BLaER1 treated with 17β-estradiol and CSF1 and Interleukin-3, amounts not matched to agents 10 nM and 100 nM (cell line): ENCODE measurements at regions not wholly inside any gene's neighbourhood (a gene's known extent, or its start where the extent isn't known, plus 50 kb on each side); places are given as distances from the start of the nearest gene placed in this dataset.

Source experiments
- H3K27ac ChIP-seq, 11 experiments: shearing (Covaris generic); formaldehyde crosslinking; 2 replicates each; pipeline ENCODE4 v1.8.1; 2022
- H3K27me3 ChIP-seq, 11 experiments: shearing (Covaris generic); formaldehyde crosslinking; 2 replicates each; pipeline ENCODE4 v1.8.1; 2022
- H3K36me3 ChIP-seq, 11 experiments: shearing (Covaris generic); formaldehyde crosslinking; 2 replicates each; pipeline ENCODE4 v1.8.1; 2022
- H3K4me1 ChIP-seq, 10 experiments: shearing (Covaris generic); formaldehyde crosslinking; 2 replicates each; pipeline ENCODE4 v1.8.1; 2022
- H3K4me2 ChIP-seq, 11 experiments: shearing (Covaris generic); formaldehyde crosslinking; 2 replicates each; pipeline ENCODE4 v1.8.1; 2022
- H3K4me3 ChIP-seq, 10 experiments: shearing (Covaris generic); formaldehyde crosslinking; 2 replicates each; pipeline ENCODE4 v1.8.1; 2022
- H3K9ac ChIP-seq, 11 experiments: shearing (Covaris generic); formaldehyde crosslinking; 2 replicates each; pipeline ENCODE4 v1.8.1; 2022
- H3K9me3 ChIP-seq, 11 experiments: shearing (Covaris generic); formaldehyde crosslinking; replicated peaks in 1 of 11; 2 replicates each; pipeline ENCODE4 v1.8.1; 2022
- H4K20me1 ChIP-seq, 11 experiments: shearing (Covaris generic); formaldehyde crosslinking; 2 replicates each; pipeline ENCODE4 v1.8.1; 2022
- Cebpa-rat ChIP-seq, 11 experiments: shearing (Covaris generic); IDR thresholded peaks; 2 replicates each; pipeline ENCODE4 v1.8.1; 2022

GRCh38 chr13:103157434-103158145 lies 91.4 kb upstream of the SLC10A2 start:
- peaks cover 0 to 22% (median 3%) of the 10 kb centered on the region in 10 experiments; a peak in 10 of 20 replicates for H3K4me1 ChIP-seq
- H3K9me3 ChIP-seq: peaks cover 0 to 10% (median 5%) of the 10 kb centered on the region in 11 experiments; a peak in 6 of 22 replicates
- no peak overlapping the region for H3K4me2 ChIP-seq
- H3K36me3 ChIP-seq: no peaks in the 10 kb centered on the region
- no peak overlapping the region for H3K27ac ChIP-seq
- H3K9ac ChIP-seq: no peak overlapping the region
- TF ChIP-seq Cebpa-rat (IDR thresholded peaks at IDR 0.05): no peak
- no peaks in the 10 kb centered on the region for H4K20me1 ChIP-seq
- H3K4me3 ChIP-seq: no peak overlapping the region
- no peaks in the 10 kb centered on the region for H3K27me3 ChIP-seq

GRCh38 chr13:103157016-103157415 lies 90.8 kb upstream of the SLC10A2 start:
- Histone ChIP-seq H3K4me3 (no peak overlapping the region), H3K4me1 (peaks cover 0 to 22% (median 3%) of the 10 kb centered on the region in 10 experiments; a peak in 10 of 20 replicates), H3K9ac (no peak overlapping the region), H3K4me2 (no peak overlapping the region; a peak in 2 of 22 replicates), H3K27me3 (no peaks in the 10 kb centered on the region), H3K9me3 (peaks cover 0 to 6% (median 0%) of the 10 kb centered on the region in 11 experiments; a peak in 6 of 22 replicates), H3K27ac (no peak overlapping the region), H3K36me3 (no peaks in the 10 kb centered on the region), H4K20me1 (no peaks in the 10 kb centered on the region)
- no peak for TF ChIP-seq Cebpa-rat (IDR thresholded peaks at IDR 0.05)

GRCh38 chr13:103156346-103156998 lies 90.3 kb upstream of the SLC10A2 start:
- Histone ChIP-seq H3K9me3 (0 out of 22 replicates have a peak, but pooled peaks cover 0 to 2% (median 0%) of the 10 kb centered on the region in 11 experiments), H3K9ac (no peak overlapping the region), H3K4me1 (peaks cover 0 to 22% (median 3%) of the 10 kb centered on the region in 10 experiments; a peak in 10 of 20 replicates), H4K20me1 (no peaks in the 10 kb centered on the region), H3K4me3 (no peak overlapping the region), H3K27ac (no peak overlapping the region), H3K27me3 (no peaks in the 10 kb centered on the region), H3K4me2 (peak overlapping the region in 1 of 11 experiments; percentile 8; a peak in 4 of 22 replicates), H3K36me3 (no peaks in the 10 kb centered on the region)
- TF ChIP-seq Cebpa-rat (IDR thresholded peaks at IDR 0.05): no peak

GRCh38 chr13:103153466-103153865 lies 87.2 kb upstream of the SLC10A2 start:
- no peak overlapping the region for H3K4me3 ChIP-seq
- H3K27me3 ChIP-seq: no peaks in the 10 kb centered on the region
- no peaks in the 10 kb centered on the region for H3K9me3 ChIP-seq
- no peak for TF ChIP-seq Cebpa-rat (IDR thresholded peaks at IDR 0.05)
- H3K4me1 ChIP-seq: peaks cover 0 to 7% (median 0%) of the 10 kb centered on the region in 10 experiments; a peak in 4 of 20 replicates
- H3K4me2 ChIP-seq: no peak overlapping the region
- no peak overlapping the region for H3K9ac ChIP-seq
- no peak overlapping the region for H3K27ac ChIP-seq
- H3K36me3 ChIP-seq: no peaks in the 10 kb centered on the region
- no peaks in the 10 kb centered on the region for H4K20me1 ChIP-seq

GRCh38 chr13:103147961-103148360 lies 81.7 kb upstream of the SLC10A2 start:
- no peak overlapping the region for H3K27ac ChIP-seq
- H3K4me1 ChIP-seq: no peaks in the 10 kb centered on the region
- no peak for TF ChIP-seq Cebpa-rat (IDR thresholded peaks at IDR 0.05)
- H3K4me3 ChIP-seq: no peak overlapping the region
- H3K27me3 ChIP-seq: no peaks in the 10 kb centered on the region
- H3K36me3 ChIP-seq: no peaks in the 10 kb centered on the region
- no peaks in the 10 kb centered on the region for H4K20me1 ChIP-seq
- H3K9ac ChIP-seq: no peak overlapping the region
- no peak overlapping the region for H3K4me2 ChIP-seq
- no peaks in the 10 kb centered on the region for H3K9me3 ChIP-seq

GRCh38 chr13:103145442-103145841 lies 79.2 kb upstream of the SLC10A2 start:
- Histone ChIP-seq H3K27me3 (no peaks in the 10 kb centered on the region), H3K9ac (no peak overlapping the region), H3K4me3 (no peak overlapping the region), H3K9me3 (no peaks in the 10 kb centered on the region), H3K36me3 (no peaks in the 10 kb centered on the region), H4K20me1 (no peaks in the 10 kb centered on the region), H3K4me1 (no peaks in the 10 kb centered on the region), H3K27ac (no peak overlapping the region), H3K4me2 (no peak overlapping the region)
- TF ChIP-seq Cebpa-rat (IDR thresholded peaks at IDR 0.05): no peak

- Histone ChIP-seq H3K4me1 (no peaks in the 10 kb centered on the region), H3K4me2 (no peak overlapping the region), H3K27me3 (no peaks in the 10 kb centered on the region), H3K9me3 (peaks cover 0 to 4% (median 0%) of the 10 kb centered on the region in 11 experiments; a peak in 1 of 22 replicates), H3K4me3 (no peak overlapping the region), H3K27ac (no peak overlapping the region), H3K36me3 (no peaks in the 10 kb centered on the region), H3K9ac (no peak overlapping the region), H4K20me1 (no peaks in the 10 kb centered on the region)
- no peak for TF ChIP-seq Cebpa-rat (IDR thresholded peaks at IDR 0.05)
Observed at GRCh38 chr13:103143432-103143831, 77.2 kb upstream of the SLC10A2 start.

- Histone ChIP-seq H3K4me1 (no peaks in the 10 kb centered on the region), H3K36me3 (no peaks in the 10 kb centered on the region), H3K27ac (no peak overlapping the region), H3K4me2 (no peak overlapping the region), H3K27me3 (no peaks in the 10 kb centered on the region), H3K9ac (no peak overlapping the region), H3K4me3 (no peak overlapping the region), H4K20me1 (no peaks in the 10 kb centered on the region), H3K9me3 (peaks cover 0 to 10% (median 0%) of the 10 kb centered on the region in 11 experiments; a peak in 1 of 22 replicates)
- no peak for TF ChIP-seq Cebpa-rat (IDR thresholded peaks at IDR 0.05)
Observed at GRCh38 chr13:103142151-103142550, 75.9 kb upstream of the SLC10A2 start.

GRCh38 chr13:103140001-103140671 lies 73.9 kb upstream of the SLC10A2 start:
- TF ChIP-seq Cebpa-rat (IDR thresholded peaks at IDR 0.05): no peak
- Histone ChIP-seq H3K4me3 (no peak overlapping the region), H3K4me1 (peaks cover 0 to 17% (median 6%) of the 10 kb centered on the region in 10 experiments; a peak in 11 of 20 replicates), H3K4me2 (no peak overlapping the region), H4K20me1 (no peaks in the 10 kb centered on the region), H3K36me3 (no peaks in the 10 kb centered on the region), H3K27me3 (no peaks in the 10 kb centered on the region), H3K27ac (no peak overlapping the region), H3K9me3 (peaks cover 0 to 10% (median 0%) of the 10 kb centered on the region in 11 experiments; a peak in 1 of 22 replicates), H3K9ac (no peak overlapping the region)
